Pancreas (tissue), 10 donors: ENCODE measurements at regions not wholly inside any gene's neighbourhood (a gene's known extent, or its start where the extent isn't known, plus 50 kb on each side); places are given as distances from the start of the nearest gene placed in this dataset.
A peak's percentile ranks its signal among the peaks of the same experiment; 100 is the strongest.

ENCODE experiments used
- ATAC-seq, 4 donors: fragments of 200-7000 bp; cut with Tn5 transposase; one replicate each; pipeline versions ENCODE4 v1.8.0 to v1.9.1; 2020; ENCODE audit warnings: mild to moderate bottlenecking in 4 of 4, moderate library complexity in 4 of 4
- DNase-seq, 6 donors: peaks; one replicate each; pipeline ENCODE4 v3.0.0-alpha.2; 2020
- FAIRE-seq: peaks from 2 replicates; lab custom pipeline; 2012; peaks lifted over from hg19 to GRCh38; lab: Jason Lieb, UNC
- H3K27ac ChIP-seq, 4 donors: fragments of 200-600 bp; sonication (generic); 1 replicate in 3 of 4; 2 replicates in 1 of 4; pipeline versions ENCODE4 v1.5.0 to v1.8.0; 2020
- H3K27me3 ChIP-seq, 4 donors: fragments of 200-600 bp; one replicate each; pipeline ENCODE4 v1.8.0; 2021
- H3K36me3 ChIP-seq, 3 donors: fragments of 200-600 bp; sonication (generic) in 1 of 3; one replicate each; pipeline versions ENCODE4 v1.5.0 to v1.8.0; 2020 to 2021
- H3K4me1 ChIP-seq, 3 donors: fragments of 200-600 bp; one replicate each; pipeline ENCODE4 v1.8.0; 2021
- H3K4me3 ChIP-seq, 4 donors: fragments of 200-600 bp; sonication (generic) in 2 of 4; one replicate each; pipeline versions ENCODE4 v1.5.0 to v1.8.0; 2020 to 2021
- H3K9me3 ChIP-seq, 4 donors: fragments of 200-600 bp; one replicate each; pipeline ENCODE4 v1.8.0; 2021
- CTCF ChIP-seq, 4 donors: fragments of 200-600 bp; sonication (generic) in 3 of 4; IDR thresholded peaks; one replicate each; pipeline versions ENCODE4 v1.5.0 to v1.8.0; 2021; ENCODE audit warnings: antibody characterized with exemption in 4 of 4
- WGBS, 2 donors: extraction: QIAGEN DNeasy Blood & Tissue Kit; methylation state at CpG; one replicate each; pipeline ENCODE4 v1.1.7; 2013; 5-methylcytosine and 5-hydroxymethylcytosine counted together
- intact Hi-C, 3 donors: fragments of 100-400 bp; cut with DNase I; formaldehyde crosslinking; loops; one replicate each; pipeline versions ENCODE4 v1.11.1 to v1.14.2; 2022
- donor health status: healthy with polysubstance abuse.
- donor health status: DM: no; HTN: no; CAD: no; lungs with moderate emphysema.
- donor health status: DM: no; HTN: no; CAD: no.
- donor health status: control.
- donor health status: control.
- donor health status: Bipolar disorder and iron deficiency.
- donor health status: DM: yes; HTN: yes; CAD: no.
- donor health status: DM: no; HTN: no; CAD: no.
- donor health status: DM: no; HTN: no; CAD: no.
- donor health status: DM: yes; HTN: yes; CAD: no.

GRCh38 chr4:38365748-38366310, 298.2 kb upstream of the KLF3 start:
- FAIRE-seq (no peak), ATAC-seq (no peak), DNase-seq (peak in 1 of 6 donors; percentile 20)
- Histone ChIP-seq H3K4me1 (no peaks in the 10 kb centered on the region), H3K4me3 (no peak overlapping the region), H3K27ac (no peak overlapping the region), H3K9me3 (no peaks in the 10 kb centered on the region), H3K36me3 (no peaks in the 10 kb centered on the region), H3K27me3 (no peaks in the 10 kb centered on the region)
- intact Hi-C loops, result no loop called here
- WGBS, 2 donors, result 54 to 61% methylated on average over 8 of the region's 8 CpGs
- TF ChIP-seq CTCF (IDR thresholded peaks at IDR 0.05), result no peak

GRCh38 chr4:38366456-38366855, 297.5 kb upstream of the KLF3 start:
- no peak for FAIRE-seq
- peak in 3 of 4 donors; percentile 60 to 74 (median 63) for ATAC-seq
- H3K27me3 ChIP-seq, result no peaks in the 10 kb centered on the region

GRCh38 chr4:38366997-38367396, 297.0 kb upstream of the KLF3 start:
- TF ChIP-seq CTCF (IDR thresholded peaks at IDR 0.05), result no peak
- Histone ChIP-seq H3K27me3 (no peaks in the 10 kb centered on the region), H3K4me1 (no peaks in the 10 kb centered on the region), H3K9me3 (no peaks in the 10 kb centered on the region), H3K27ac (no peak overlapping the region), H3K36me3 (no peaks in the 10 kb centered on the region), H3K4me3 (no peak overlapping the region)
- no peak for DNase-seq
- no peak for FAIRE-seq
- intact Hi-C loops, result no loop called here
- no peak for ATAC-seq

More at GRCh38 chr4:38366456-38366855, 297.5 kb upstream of the KLF3 start:
- Histone ChIP-seq H3K4me1 (no peaks in the 10 kb centered on the region), H3K27ac (no peak overlapping the region), H3K4me3 (no peak overlapping the region), H3K36me3 (no peaks in the 10 kb centered on the region), H3K9me3 (no peaks in the 10 kb centered on the region)
- no peak for TF ChIP-seq CTCF (IDR thresholded peaks at IDR 0.05)
- DNase-seq, result no peak
- intact Hi-C loops, result no loop called here

- no peak for FAIRE-seq
- TF ChIP-seq CTCF (IDR thresholded peaks at IDR 0.05), result no peak
Measured at GRCh38 chr4:38367642-38368174, 296.3 kb upstream of the KLF3 start.

GRCh38 chr4:38368613-38369012, 295.4 kb upstream of the KLF3 start:
- intact Hi-C loops, result no loop called here
- no peaks in the 10 kb centered on the region for H3K4me1 ChIP-seq
- no peak overlapping the region for H3K27ac ChIP-seq
- H3K36me3 ChIP-seq, result no peaks in the 10 kb centered on the region
- 88 to 89% methylated on average over 2 of the region's 2 CpGs for WGBS, 2 donors
- no peak for FAIRE-seq
- no peaks in the 10 kb centered on the region for H3K27me3 ChIP-seq
- no peak for TF ChIP-seq CTCF (IDR thresholded peaks at IDR 0.05)
- no peak overlapping the region for H3K4me3 ChIP-seq
- no peak for DNase-seq
- no peak for ATAC-seq
- no peaks in the 10 kb centered on the region for H3K9me3 ChIP-seq

More at GRCh38 chr4:38367642-38368174, 296.3 kb upstream of the KLF3 start:
- Histone ChIP-seq H3K27ac (no peak overlapping the region), H3K9me3 (no peaks in the 10 kb centered on the region), H3K4me3 (no peak overlapping the region), H3K36me3 (no peaks in the 10 kb centered on the region), H3K4me1 (no peaks in the 10 kb centered on the region), H3K27me3 (no peaks in the 10 kb centered on the region)
- intact Hi-C loops, result no loop called here
- WGBS, 2 donors, result 83 to 95% methylated on average over 4 of the region's 4 CpGs
- no peak for DNase-seq
- no peak for ATAC-seq
